GM19455 (cell line): ENCODE measurements at regions not wholly inside any gene's neighbourhood (a gene's known extent, or its start where the extent isn't known, plus 50 kb on each side); places are given as distances from the start of the nearest gene placed in this dataset.

Source experiments
- ATAC-seq: cut with Tn5 transposase; IDR thresholded peaks from one replicate; pipeline ENCODE4 v1.9.1; 2021; ENCODE audit not compliant: unreplicated experiment

GRCh38 chr7:13028825-13029099 is 341.3 kb downstream of the ARL4A start:
- no peak for ATAC-seq

- no peak for ATAC-seq
Measured at GRCh38 chr7:13031468-13031867, 344.0 kb downstream of the ARL4A start.

GRCh38 chr7:13032084-13032483 is 344.7 kb downstream of the ARL4A start:
- no peak for ATAC-seq

- ATAC-seq: no peak
Measured at GRCh38 chr7:13032576-13032975, 345.1 kb downstream of the ARL4A start.

DNA sequence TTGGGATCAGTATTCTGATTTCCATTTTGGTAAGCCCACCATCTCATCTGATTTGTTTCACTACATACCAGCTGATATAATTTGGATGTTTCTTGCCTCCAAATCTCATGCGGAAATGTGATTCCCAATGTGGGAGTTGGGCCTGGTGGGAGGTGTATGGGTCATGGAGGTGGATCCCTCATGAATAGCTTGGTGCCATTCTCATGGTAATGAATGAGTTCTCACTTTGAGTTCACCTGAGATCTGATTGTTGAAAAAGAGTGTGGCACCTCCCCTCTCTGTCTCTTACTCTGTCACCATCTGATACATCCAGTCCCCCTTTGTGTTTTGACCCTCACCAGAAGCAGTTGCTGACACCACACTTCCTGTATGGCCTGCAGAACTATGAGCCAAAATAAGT is 347.3 kb downstream of the ARL4A start:
- no peak for ATAC-seq

DNA sequence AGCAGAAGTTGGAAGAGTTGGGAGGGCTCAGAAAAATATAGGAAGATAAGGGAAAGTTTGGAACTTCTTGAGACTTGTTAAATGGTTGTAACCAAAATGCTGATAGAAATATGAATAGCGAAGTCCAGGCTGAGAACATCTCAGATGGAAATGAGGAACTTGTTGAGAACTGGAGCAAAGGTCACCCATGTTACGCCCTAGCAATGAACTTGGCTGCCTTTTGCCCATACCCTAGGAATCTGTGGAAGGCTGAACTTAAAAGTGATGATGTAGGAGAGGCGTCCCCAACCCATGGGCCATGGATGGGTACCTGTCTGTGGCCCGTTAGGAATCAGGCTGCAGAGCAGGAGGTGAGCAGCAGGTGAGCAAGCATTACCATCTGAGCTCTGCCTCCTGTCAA is 347.8 kb downstream of the ARL4A start:
- ATAC-seq: no peak

DNA sequence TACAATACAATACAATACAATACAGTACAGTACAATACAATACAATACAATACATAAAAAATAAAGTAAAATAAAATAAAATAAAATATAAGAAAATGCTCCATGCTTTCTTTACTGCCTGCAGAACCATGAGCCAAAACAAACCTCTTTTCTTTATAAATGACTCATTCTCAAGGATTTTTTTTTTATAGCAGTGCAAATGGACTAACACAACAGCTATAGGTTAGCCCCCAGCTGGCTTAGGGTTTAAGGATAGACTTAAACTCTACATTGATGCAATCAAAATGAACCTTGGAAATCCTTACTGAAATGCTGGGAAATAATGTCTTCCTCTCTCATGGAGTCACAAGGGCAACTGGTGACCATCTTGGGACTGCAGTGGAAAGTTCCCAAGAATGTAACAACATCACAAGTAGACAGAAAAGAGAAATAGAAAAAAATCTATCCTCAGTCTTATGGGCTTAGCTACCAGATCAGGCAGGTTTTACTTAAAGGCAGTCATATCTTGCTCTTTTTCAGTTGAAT is 348.9 kb downstream of the ARL4A start:
- ATAC-seq: no peak

GRCh38 chr7:13037216-13037615 is 349.8 kb downstream of the ARL4A start:
- ATAC-seq: no peak

DNA sequence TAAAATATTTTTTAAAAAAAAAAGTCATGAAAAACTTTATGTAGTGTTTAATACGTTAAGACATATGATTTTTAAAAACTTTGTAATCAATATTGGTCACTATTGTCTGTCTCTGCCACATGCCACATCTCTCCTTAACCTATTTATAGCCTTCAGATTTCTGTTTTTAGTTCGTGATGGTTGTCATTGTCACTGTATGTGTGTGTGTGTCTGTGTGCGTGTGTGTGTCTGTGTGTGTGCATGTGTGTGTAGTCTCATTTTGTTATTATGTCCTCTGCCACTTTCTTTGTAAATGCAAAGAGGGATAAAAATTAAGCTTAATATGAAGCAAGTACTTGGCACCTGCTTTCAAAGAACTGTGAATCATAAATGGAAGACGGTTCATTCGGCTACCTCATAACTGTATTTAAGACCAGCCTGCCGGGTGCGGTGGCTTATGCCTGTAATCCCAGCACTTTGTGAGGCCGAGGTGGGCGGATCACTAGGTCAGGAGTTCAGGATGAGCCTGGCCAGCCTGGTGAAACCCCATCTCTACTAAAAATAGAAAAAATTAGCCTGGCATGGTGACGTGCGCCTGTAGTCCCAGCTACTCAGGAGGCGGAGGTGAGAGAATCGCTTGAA is 354.0 kb downstream of the ARL4A start:
- no peak for ATAC-seq

DNA sequence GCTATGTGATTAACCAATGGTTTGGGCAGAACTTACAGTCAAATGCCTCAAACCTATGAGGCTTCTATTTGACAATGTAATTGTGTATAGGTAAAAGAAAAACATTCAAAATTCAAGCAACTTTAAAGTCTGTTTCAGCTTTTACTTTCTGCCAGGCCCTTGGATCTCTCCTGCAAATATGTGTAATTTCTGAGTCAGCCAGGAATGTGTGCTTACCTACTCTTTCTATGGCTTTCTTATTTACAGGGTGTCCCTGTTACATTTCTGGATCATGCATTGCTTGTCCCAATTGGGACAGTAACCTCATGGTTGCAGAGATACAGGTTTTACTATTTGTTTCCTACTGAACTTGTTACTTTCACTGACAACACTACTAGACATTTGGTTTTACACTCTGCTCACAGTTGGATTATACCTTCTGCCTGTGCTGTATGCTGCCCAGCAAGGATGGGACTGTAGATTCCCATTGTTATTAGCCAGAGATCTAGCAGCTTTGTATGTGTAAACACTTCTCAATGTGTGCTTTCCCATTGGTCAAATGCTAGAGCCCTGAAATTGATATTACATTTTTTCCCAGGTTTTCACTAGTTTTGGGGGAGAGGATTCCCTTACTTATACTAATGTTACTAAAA is 355.3 kb downstream of the ARL4A start:
- ATAC-seq: no peak

- no peak for ATAC-seq
Measured at GRCh38 chr7:13044309-13044708, 356.9 kb downstream of the ARL4A start.

DNA sequence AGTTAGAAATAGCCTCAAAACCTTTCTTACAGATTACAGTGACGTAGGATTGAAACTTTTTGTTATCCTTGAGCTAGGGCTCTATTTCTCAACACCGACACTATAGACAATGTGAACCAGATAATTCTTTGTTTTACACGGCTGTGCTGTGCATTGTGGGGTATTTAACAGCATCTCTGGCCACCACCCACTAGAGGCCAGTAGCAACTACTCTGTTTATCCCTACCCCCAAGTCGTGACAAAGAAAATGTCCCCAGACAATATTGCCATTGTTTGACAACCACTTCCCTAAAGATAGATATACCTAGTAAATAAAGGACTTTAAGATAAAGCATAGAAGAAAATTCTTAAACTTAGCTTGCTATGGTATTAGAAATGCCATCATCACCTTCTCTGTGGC is 359.6 kb downstream of the ARL4A start:
- no peak for ATAC-seq

GRCh38 chr7:13049946-13050345 is 362.5 kb downstream of the ARL4A start:
- no peak for ATAC-seq

GRCh38 chr7:13050703-13051102 is 363.3 kb downstream of the ARL4A start:
- no peak for ATAC-seq

GRCh38 chr7:13055732-13056368 is 368.4 kb downstream of the ARL4A start:
- ATAC-seq: no peak

DNA sequence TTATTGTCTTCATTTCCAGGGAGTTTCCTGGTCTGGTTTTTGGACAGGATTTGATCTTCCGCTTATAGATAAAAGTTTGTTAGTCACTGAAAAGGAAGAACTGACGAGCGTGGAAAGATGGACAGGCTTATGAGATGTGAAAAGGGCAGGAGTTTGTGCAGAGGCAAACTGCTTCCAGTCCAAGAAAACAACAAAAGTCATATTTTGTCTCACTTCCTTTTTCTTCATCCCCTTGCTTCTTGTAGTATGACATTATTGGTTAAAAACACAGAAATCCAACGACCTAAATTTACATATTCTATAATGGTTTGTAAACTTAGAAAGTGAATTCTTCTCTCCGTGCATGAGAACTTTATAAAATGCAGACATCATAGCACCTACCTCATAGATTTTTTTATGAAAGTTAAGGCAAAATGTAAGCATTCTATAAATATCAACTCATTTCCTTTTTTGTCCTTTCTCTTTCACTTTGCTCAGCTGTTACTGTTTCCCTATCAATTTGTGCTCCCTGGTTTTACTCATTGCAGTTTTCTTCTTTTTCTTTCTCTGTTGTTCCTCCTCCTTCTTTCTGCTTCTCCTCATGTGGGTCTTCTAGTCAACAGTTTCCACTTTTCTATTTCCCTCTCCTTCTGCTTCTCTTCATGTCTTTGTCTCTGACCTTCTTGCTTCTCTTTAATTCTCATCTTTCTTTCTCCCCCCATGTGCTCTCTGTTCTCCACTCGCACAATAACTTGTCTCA is 370.2 kb downstream of the ARL4A start:
- peak; percentile 77 for ATAC-seq

- no peak for ATAC-seq
Measured at GRCh38 chr7:13060173-13060572, 372.7 kb downstream of the ARL4A start.

DNA sequence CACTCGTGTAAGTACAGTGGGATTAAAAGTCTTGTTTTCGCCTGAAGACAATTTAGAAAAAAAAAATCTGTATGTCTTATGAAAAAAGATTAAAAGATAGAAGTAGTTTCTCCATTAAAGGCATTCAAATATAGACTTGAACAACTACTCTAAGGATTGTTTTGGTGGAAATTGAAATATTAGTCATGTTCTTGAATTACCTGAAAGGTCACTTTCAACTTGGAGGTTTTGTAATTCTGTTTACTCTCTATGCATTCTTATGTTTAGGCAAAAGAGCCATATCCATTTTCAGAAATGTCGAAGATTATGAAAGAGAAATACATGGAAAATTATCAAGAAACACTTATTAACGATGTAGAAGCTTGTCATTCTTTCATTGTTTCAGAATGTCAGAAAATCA is 373.7 kb downstream of the ARL4A start:
- no peak for ATAC-seq

- no peak for ATAC-seq
Measured at GRCh38 chr7:13062631-13063030, 375.2 kb downstream of the ARL4A start.

- no peak for ATAC-seq
Measured at GRCh38 chr7:13067036-13067435, 379.6 kb downstream of the ARL4A start.

DNA sequence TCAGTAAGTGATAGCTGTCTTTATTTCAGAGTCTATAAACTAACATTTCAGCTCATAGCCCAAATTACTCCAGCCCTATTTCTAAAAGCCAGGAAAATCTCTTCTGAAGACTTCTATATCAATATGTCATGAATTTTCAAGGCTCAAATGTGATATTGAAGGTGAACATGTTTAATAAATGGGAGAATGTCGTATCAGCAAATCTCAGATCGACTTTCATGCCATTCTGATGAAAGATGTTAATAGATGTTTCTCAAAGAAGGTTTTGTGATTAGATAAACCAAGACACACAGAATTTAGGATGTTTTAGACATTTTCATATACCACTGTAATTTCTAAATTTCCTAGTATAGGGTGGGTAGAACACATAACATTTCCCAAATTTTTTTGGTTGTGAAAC is 380.6 kb downstream of the ARL4A start:
- ATAC-seq: no peak

GRCh38 chr7:13069841-13070240 is 382.4 kb downstream of the ARL4A start:
- ATAC-seq: no peak
